GM19455 (cell line): ENCODE measurements at regions not wholly inside any gene's neighbourhood (a gene's known extent, or its start where the extent isn't known, plus 50 kb on each side); places are given as distances from the start of the nearest gene placed in this dataset.

Experiments used
- ATAC-seq: cut with Tn5 transposase; IDR thresholded peaks from one replicate; pipeline ENCODE4 v1.9.1; 2021; ENCODE audit not compliant: unreplicated experiment

DNA sequence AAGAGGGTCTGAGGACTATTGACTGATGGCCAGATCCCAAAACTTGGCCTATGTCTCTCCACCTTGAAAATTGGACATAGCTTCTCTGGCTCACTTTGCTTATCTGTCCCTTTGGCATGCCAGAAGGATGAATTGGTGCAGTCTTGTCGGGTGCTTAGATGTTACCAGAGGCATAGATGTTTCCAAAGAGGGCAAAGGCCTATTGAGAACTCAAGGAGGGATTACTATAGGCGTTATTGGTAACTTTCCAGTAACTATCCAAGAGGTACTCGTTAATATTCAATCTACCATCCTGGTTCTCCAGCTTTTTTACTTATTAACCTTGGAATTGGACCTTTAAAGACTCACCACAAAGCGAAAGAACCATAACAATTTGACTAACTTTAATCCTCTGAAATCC is 368.3 kb upstream of the ESRRG start:
- ATAC-seq: no peak

DNA sequence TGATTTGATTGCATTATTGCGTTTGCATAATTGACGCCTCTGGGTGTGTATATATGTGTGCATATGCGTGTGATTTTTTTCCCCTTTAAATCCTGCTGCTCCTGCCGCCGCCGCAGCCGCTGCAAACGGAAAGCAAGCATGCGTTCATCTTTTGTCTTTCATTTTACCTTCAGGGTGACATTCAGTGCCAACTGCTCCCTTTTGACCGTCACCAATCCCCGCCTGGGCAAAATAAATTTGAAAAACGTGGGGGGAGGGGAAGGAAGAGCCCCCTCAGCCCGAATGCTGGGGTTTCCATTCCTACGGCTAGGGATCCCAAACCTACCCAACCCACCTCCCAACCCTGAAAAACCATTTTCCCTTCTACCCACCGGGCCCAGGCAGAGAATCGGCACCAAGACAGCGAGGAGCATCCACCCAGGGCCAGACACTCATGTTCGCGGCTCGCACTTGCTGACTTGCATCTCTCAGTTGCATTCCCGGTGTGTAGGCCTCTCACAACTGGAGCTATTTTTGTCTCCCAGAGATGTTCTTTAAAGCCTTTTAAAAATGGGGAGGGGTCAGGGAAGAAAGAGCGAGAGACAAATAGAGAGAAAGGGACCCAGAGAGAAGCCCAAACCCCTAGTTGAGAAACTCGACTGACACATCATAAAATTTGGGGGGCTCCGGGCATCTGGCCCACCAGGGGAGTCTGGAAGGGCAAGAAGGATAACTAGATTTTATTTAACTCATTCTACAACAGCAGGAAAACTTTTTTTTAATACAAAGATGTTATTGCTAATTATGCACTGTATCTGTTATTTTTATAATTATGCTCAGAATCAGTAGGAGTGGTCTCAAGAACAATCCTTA is 367.1 kb upstream of the ESRRG start:
- no peak for ATAC-seq

DNA sequence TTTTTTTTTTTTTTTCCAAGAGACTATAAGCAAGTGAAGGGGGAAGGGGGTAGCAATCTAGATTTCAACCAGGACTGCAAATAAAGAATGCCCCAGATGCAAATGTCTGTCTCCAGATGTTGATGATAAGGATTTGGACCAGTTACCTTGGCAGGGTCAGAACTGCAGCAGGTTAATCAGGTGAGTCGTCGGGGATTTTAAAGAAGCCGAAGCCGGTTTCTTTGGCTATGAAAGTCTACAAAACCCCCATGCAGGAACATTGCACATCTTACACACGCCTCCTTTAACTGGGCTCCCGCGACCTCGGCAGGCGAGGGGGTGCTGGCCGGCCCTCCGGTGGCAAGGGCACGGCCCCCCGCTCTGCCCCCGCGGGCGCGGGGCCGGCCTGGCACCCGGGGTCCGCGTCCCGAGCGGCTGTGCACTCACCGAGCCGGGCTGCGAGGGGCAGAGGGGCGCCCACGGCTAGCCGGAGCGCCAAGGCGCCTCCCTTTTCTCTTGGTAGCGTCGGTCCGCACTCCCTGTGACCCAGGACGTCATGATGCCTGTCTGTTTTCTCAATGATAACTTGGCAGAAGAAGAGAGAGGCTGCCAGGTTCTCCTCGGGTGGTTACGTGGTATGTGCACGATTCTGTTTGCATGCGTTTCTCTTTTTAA is 366.3 kb upstream of the ESRRG start:
- no peak for ATAC-seq

DNA sequence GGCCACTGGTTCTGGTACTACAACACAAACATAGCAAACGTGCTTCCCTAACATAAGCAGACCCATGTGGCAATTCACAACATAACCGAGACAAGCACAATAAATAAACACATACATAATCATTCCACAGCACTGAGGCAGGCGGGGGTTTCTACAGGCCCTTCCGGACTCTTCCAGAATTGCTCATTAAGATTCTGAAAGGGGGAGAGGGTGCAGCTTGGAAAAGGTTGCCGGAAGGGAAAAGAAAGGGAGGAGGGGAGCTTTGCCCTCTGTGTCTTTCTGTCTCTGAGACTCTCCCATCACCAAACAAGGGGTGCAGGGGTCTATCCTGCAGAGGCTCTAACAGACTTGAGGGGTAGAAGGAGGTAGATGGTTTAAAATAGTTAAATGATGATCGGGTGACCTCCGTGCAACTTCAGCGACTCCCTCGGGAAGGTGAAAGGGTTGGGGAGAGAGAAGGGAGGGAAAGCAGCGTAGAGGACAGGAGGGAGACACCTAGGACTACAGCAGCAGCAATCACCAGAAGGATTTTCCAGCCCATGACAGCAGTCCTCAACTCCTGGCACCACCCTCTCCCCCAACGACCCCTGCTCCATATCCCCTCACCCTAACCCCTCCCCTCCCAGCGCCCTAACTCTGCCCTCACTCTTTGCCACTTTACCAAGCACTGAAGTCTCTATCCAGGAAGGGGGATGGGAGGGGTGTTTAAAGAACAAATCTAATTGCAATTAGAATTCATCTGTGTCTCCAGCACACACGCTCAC is 365.5 kb upstream of the ESRRG start:
- no peak for ATAC-seq

DNA sequence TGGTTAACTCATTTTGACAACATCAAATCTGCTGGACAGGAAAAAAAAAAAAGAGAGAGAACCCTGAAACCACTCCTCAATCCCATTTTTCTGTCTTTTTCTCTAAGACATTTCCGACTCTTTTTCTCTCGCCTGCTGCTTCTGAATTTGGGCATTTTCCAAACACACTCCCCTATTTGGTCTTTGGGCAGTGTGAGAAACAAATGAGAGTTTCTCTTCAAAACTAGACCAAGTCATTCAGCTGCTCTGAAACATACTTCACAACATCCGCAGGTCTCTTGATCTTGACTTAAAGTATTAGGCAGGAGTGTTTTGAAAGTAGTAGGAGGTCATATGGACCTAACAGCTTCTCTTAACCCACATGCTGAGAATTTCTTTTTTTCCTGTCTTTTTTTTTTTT is 364.8 kb upstream of the ESRRG start:
- ATAC-seq: no peak

DNA sequence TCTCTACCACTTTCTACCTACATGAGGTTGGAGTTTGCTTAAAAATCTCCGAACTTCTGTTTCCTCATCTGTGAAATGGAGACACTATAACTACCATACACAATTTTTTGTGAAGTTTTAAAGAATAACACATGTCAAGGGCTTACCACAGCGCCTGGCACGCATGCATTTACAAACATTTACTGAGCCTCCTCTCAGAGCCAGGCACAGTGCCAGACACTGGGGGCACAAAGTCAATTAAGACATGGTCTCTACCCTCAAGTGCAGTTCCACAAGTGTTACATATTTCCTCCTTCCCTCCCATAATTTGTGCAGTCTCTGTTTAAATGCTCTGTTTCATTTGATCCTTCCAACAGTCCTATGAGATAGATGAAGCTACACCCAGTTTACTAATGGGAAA is 356.4 kb upstream of the ESRRG start:
- ATAC-seq: no peak

DNA sequence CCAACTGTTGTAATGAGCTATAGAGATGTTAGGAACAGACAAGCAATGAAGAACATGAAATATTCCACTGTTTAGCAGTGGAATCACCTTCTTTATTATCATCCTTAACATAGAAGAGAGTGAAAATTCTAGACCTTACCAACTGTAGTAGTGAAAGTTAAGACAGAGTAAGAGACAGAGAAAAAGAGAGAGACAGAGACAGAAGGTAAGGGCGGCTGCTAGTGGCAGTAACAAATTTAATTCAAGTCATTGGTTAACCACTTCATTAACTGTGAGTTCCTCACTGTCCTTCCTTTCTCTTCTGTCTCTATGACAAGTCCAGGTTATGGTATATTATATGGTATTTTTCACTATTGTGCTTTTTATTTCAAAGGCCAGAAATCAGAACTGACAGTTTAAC is 355.7 kb upstream of the ESRRG start:
- ATAC-seq: no peak

DNA sequence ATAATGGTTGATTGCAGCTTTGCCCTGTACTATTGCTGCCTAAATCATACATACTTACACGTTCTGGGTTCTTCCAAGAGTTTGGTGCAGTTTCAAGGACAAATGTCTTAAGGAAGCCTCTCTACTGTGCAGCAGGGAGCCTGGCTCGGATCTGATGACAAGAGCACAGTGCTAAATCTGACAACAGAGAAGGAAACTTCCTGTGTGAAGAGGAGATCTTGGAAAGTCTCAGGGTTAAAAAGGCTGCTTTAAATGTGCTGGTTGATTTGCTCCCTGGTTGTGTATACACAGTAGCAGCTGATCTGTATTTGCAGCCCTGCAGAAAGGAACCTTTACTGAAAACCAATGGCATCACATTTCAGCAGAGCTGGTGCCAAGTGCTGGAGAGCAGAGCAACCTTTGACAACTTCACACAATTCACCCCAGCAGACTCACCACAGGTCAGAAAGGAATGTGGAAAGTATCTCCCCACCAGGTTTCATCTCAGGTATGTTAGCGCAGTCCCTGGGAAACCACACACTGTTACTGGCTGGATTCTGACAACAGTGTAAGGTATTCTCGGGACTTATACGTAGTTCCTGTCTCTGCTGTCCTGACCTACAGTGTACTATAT is 355.0 kb upstream of the ESRRG start:
- ATAC-seq: no peak

DNA sequence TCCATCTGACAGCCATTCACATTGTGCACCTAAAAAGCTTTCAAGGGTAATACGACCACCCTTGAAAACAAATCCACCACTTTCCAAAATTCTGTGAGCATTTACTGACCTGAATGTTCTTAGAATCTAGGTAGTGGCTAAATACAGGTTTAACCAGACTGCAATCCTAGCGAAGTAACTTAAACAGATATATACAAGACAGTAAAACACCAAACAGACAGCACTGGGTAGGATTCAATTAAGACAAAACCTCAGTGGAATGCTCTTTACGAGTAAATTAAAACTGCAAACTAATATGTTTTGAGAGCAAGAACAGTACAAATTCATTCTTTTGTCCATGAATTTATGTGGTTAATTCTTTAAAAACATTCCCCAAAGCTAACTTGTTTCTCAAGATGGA is 354.2 kb upstream of the ESRRG start:
- ATAC-seq: no peak

DNA sequence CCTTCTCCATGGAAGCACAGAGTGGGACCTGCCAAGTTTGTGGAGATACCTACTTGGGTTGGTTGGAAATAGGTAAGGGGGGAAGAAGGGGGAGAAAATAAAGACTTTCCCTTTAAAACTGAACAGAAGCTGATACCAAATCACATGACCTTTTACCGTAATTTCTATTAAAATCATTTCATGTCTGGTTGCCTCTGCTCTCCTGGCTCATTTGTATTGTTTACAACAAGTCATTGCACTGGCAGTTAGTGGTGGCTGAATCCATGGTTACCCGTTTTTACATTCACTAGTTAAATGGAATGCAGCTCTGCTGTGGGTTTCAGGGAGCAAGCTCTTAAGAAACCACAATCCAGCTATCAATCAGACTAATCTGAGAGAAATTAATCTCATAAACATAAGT is 353.7 kb upstream of the ESRRG start:
- ATAC-seq: no peak

DNA sequence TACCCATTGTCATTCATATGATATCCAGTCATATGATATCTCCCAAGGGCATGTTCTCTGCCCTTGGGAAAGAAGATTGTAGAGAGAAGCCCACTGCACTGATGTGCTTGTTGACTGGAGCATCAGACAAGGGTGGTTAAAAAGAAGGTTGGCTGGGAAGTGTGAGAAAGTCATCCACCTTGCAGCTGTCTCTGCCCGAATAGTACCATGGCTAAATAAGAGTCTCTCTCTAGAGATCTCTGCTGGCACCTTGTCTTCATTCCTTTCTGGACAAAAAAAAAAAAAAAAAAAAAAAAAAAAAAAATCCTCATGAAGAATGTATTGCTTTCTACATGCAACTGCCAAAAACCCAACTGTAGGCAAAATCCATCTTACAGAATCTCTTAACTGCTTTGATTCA is 349.7 kb upstream of the ESRRG start:
- no peak for ATAC-seq

DNA sequence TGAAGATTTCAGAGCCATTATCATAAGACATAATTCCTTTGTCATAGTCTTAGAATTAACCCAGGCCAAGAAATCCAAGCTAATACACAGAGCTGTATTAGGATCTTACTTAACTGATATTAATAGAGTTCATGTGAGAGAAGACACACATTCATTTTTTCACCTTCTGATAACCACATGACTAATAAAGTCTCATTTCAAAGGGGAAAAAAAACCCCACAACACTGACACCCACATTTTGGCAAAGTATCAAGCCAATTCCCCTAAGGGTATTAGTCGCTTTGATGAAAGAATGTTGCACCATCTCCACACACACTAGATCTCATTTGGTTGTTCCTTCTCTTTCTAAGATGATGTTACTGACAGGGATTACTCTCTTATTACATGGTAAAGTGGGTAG is 344.4 kb upstream of the ESRRG start:
- ATAC-seq: no peak

DNA sequence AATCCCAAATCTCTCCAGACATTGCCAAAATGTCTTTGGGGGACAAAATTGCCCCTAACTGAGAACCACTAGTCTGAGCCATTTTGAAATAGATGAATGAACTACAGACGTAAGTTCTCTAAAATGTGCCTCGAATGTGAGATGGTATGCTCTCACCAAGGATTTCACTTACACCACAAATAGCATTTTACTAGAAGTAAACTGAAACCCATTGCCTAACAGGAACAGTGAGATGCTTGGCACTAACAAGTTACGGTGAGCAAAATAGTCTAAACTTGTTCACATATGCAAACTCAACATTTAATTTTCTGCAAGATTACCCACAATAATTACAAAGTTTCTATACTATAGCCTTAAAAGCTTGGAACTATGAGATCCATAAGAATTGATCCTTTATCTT is 343.6 kb upstream of the ESRRG start:
- no peak for ATAC-seq

DNA sequence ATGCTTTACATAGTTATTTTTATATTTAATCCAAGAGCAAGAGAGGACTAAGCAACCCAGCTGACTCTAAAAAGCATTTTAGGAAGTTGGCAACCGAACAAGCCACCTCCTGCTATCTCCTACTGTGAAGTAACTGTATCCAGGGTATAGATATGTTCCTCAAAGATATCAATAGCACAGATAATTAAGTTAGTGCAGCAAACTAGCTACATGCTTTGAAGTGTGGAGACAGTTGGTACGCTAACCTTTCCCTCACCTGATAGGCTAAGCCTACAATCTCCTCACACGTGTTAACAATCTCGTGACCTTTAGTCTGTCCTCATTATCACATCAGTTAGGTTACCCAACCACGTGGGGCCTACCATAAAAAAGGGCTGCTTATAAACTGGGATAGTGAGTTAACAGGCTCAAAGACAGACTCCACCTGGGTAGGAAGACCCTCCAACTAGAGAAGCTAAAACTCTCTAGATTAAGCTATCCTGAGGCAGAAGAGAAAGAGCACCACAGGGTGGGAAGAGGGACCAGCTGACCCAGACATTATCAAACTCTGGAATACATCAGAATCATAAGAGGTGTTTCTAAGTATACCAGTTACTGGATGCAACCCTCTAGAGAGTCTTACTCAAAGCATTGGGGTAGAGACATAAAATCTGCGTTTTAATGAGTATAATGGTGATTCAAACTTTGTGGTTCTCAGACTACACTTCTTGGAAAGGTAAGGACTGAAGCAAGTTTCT is 340.1 kb upstream of the ESRRG start:
- no peak for ATAC-seq

DNA sequence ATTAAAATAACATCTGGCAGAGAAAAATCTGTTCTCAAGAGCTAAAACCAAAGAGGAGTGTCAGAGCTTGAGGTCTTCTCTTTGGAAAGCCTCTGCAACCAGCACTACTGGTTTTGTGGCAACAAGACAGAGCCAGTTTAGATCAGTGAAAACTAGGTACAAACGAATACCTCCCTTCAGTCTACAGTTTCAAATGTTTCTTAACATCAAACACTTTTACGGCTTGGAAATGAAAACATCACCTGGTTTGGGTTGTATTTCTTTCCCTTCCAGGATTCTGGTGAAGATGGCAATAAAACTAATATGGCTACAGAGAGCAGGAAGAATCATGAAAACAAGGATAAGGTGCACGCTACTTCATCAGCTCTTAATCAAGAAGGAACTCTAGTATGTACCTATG is 339.4 kb upstream of the ESRRG start:
- no peak for ATAC-seq

DNA sequence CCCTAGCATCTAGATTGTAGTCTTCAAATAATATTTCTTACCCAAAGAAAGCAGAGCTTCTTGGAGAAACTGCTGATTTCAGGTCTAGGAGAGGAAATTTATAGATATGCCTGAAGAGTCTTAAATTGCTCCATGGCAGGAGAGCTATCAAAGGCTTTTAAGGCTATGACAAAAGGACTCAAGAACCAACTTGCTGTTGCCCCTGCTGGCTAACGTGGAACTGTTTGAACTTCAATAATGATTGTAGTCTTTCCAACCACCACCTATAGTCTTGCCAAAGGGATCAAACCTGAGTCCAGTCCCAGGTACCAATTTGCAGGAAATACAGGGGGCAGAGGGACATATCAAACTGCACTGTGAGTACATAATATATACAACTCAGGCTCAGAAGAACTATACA is 336.2 kb upstream of the ESRRG start:
- no peak for ATAC-seq

DNA sequence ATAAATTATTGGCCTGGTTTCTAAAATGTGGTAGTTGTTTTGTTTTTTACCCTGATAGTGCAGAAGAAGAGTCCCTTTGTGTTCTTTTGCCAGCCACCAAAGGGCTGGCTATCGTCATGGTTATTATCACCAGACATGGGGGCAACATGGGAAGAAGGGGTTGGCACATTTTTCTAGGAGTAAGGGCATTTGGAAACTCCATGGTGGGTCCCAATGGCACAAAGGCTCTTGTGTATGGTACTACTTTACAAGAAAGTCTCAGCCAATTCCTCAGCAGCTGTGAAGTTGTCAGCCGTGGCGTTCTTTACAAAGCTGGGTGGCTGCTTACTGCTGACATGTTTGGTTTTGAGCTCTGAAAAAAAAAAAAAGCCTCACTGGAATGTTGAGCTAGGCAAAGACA is 330.4 kb upstream of the ESRRG start:
- no peak for ATAC-seq

DNA sequence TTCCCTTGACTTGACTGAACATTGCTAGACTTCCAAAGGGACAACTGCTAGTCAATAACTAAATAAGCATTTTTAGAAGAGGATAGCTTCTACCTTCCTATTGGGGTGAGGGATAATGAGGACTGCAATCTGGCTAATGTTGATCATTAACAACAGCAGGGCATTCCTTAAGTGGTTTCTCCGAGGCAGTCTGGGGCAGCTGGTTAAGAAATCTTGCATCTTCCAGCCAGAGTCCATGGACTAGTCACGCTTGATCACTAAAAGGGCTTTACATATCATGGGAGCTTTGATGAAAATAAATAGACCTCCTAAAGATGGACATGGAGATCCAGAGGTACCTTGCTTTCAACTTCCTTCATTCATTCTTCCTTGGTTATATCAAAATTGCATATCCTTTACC is 329.4 kb upstream of the ESRRG start:
- ATAC-seq: no peak

DNA sequence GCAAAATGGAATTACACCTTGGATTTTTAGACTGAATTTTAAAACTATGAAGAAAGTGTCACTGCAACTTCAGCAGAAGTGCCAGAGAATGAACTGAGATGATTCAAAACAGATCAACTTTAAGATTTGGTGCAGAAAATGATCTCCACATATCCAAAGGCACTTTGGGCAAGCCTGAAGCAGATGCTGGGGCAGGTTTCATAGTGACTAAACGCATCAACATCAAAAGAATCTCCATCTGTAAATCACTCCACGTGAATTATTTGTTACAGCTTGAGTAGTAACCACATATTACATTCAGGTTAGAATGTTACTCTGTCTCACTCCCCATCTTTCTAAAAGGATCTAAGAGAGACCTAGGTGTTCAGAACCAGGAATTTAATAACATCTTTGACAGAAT is 329.0 kb upstream of the ESRRG start:
- no peak for ATAC-seq

DNA sequence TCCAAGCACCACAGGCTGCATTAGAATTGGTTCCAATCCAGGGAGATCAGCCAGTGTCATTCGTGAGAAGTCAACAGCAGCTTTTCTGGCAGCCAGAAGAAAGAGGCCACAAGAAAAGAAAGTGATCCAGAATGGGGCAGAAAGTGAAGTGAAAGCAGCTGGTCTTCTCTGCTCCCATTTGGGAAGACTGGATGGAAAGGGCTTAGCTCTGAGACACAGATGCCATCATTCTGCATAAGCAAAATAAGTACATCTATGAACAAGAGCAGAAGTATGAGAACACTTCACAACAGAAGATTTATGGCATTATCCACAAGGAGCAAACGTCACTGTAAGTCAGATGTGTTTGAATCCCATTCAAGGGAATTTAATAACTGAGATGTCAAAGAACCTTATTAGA is 326.5 kb upstream of the ESRRG start:
- ATAC-seq: no peak

DNA sequence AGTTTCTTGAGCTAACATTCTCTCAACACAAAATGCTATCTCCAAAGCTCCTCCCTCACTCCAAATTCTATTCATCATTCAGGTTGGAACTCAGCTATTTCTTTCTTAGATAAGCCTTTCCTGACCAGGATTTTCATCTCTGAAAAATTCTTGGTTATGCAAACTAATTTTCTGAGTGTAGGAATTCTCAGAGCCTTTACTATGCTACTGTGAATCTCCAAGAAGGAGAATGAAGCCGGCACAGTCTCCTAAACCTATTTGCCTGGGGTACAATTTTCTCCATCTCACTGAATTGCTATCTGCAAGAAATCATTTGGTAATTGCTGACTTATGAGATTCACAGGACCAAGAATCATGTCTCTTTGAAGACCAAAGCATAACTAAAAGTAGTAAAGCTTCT is 325.9 kb upstream of the ESRRG start:
- no peak for ATAC-seq
